ENCODE measurements at regions not wholly inside any gene's neighbourhood (a gene's known extent, or its start where the extent isn't known, plus 50 kb on each side); places are given as distances from the start of the nearest gene placed in this dataset.

DNA sequence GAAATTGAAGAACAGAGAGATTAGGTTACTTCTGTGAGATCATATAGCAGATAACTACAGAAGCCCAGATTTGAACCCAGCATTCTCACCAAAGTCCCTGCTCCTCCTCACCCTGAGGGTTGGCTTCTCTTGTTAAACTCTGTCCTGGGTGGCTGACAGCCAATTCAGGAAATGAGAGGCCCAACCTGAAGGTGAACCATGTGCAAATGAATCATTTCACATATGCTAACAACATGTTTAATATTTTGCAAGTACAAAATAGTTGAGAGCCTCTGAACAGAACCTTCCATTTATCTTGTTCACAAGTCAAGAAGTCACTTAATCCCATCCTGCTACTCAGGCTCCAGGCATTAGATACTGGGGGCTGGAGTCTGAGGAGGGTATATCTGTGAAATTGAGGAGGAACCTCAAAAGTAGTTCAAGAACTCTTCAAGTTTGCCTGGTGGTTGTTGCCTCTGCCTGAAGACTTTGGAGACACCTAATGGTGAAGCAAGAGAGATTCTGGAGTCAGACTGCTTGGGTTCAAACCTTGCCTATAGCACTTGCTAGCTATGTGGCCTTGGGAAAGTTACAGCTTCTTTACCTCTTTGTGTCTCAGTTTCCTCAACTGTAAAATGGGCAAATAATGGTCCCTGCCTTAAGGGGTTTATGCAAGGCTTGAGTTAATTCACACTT lies 564.0 kb downstream of the PSAT1 start:
- ATAC-seq (no peak), DNase-seq (no peak)
- intact Hi-C loops (cut with DNase I, micrococcal nuclease), result no loop called here

DNA sequence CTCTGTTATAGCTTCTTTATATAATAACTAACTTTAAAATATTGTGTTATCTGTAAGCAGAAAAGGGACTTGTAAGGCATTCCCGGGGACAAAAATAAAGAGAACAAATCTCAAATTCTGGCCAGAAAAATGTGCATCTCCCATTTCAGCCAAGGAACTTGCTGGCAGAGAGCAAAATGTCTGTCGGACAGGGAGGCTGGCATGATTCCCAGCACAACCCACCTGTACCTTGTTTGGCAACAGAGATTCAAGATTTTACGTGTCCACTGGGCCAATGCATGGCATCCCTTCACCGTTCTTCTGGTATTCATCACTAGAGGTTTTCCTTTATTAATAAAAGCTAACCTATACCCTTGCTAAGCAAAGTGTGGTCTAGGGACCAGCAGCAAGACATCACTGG lies 566.6 kb downstream of the PSAT1 start:
- intact Hi-C loops (cut with DNase I, micrococcal nuclease), result no loop called here
- ATAC-seq (no peak), DNase-seq (no peak)

DNA sequence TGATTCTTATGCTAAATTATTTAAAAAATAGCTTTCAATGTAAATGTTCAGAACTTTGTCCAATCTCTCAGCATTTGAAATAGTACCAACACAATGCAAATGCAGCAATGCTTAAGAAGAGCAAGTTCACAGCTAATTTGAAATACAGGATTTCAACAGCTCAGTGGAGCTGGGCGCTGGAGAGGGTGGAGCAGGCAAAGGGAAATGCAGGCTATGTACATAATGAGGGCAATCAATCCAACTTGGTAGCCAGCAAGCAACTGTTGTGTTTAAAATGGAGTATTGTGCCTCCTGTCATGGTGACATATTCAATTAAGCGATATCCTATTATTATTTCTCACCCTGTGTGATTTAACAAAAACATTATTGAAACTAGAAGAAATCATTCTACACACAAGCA lies 568.8 kb downstream of the PSAT1 start:
- ATAC-seq (no peak), DNase-seq (no peak)
- intact Hi-C loops (cut with DNase I, micrococcal nuclease), result no loop called here

DNA sequence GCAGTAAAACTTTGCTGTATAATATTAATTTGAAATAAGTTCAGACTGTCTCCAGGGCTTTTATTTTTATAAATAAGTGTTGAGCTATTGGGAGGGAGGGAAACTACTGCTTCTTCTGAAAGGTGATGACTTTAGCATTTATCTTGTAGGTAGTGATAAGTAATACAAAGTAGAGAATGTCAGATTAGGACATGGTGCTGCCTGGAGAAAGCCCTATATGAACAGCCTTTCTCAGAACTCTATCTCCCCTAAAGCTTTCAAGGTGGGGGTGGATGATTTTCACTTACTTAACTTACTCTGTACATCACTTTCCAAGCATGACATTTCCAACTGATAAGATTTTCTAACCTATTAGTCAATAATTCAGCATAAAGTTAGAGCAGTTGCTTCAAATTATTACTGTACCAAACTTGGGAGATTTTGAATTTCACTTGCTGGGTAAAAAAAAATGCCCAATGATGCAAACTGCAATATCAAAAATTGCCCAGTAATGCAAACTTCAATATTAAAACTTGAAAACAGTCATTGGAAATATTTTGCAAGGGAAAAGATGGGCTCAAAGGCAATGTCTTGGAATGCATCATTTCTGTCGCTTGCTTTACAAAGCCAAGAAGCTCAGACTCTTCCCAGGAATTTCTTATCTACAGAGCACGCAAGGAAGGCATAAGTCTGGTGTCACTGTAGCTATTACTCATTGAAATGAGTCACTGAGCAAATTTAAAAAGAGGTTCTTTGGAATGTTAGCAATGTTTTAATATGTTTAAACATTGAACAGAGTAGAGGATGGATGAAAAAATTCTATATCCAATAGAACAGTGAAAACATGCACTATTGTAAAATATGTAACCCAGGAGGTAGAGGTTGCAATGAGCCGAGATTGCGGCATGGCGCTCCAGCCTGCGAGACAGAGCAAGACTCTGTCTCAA lies 569.5 kb downstream of the PSAT1 start:
- DNase-seq, result no peak
- no peak for ATAC-seq
- intact Hi-C loops (cut with DNase I, micrococcal nuclease), result no loop called here

DNA sequence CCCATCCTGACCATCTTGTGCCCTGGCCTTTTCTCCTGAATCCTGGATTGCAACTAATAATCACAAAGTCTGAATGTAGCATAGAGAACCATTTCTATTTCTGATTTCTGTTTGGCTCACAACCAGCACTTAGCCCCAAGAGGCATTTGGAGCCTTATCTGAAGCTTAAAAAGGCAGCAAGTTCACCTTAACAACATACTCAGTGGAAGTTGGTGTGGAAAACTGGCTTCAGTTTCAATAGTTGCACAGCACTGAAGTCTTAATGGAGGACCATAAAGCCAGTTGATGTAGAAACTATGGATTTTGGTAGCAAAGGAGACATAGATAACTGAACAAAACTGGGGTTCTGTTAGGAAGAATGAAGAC lies 574.1 kb downstream of the PSAT1 start:
- ATAC-seq (no peak), DNase-seq (no peak)
- intact Hi-C loops (cut with DNase I, micrococcal nuclease), result no loop called here

DNA sequence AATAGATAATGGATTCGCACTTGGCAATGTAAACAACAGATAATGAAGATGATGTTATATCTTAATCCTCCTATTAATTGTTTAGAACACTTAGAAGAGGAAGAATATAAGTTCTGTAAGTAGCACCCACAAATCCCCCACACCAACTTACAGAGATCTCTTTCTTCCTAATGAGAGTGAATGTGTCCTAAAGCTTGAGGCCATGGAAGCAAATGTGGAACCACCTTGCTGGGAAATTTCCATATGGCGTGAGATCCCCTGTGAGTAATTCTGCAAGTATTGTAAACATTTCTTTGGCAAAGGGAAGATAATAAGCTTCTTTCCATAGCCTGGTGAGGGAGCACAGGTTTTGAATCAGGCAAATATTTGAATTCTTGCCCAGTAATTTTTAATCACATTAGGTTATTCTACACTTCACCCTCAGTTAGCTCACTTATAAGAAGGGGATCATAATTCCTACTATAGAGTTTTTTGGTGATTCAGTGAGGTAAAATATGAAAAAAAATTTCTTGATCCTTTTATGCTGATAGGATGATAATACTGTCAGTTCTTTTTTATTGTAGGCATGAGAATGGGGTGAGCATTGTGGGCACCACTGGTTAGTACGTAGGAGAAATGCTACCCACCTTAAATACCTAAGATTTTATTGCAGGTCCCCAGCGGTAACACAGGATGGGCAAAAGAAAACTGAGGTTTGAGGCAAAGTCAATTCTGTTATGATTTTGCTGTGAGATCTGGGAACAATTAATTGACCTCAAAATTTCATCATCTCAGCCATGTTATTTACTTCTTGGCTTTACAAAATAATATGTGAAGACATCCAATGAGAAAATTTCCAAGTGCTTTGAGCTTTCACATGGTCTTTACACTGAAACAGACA lies 574.8 kb downstream of the PSAT1 start:
- ATAC-seq, result no peak
- intact Hi-C loops (cut with DNase I, micrococcal nuclease), result no loop called here
- no peak for DNase-seq

DNA sequence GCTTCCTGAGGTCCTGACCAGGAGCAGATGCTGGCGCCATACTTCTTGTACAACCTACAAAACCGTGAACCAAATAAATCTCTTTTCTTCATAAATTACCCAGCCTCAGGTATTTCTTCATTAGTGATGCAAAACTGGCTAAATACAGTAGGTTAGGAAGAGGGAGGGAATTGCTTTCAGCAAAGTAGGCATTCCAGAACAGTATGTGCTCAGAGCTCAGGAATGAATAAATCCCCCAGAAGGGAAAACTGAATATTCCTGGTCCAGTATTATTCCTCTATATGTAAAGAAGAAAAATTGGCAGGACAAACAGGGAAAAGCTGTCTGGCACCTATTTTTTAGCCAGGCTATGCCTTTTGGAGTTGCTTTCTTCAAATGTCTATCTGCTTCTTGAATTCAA lies 577.1 kb downstream of the PSAT1 start:
- no peak for DNase-seq
- no peak for ATAC-seq
- intact Hi-C loops (cut with DNase I, micrococcal nuclease), result no loop called here

DNA sequence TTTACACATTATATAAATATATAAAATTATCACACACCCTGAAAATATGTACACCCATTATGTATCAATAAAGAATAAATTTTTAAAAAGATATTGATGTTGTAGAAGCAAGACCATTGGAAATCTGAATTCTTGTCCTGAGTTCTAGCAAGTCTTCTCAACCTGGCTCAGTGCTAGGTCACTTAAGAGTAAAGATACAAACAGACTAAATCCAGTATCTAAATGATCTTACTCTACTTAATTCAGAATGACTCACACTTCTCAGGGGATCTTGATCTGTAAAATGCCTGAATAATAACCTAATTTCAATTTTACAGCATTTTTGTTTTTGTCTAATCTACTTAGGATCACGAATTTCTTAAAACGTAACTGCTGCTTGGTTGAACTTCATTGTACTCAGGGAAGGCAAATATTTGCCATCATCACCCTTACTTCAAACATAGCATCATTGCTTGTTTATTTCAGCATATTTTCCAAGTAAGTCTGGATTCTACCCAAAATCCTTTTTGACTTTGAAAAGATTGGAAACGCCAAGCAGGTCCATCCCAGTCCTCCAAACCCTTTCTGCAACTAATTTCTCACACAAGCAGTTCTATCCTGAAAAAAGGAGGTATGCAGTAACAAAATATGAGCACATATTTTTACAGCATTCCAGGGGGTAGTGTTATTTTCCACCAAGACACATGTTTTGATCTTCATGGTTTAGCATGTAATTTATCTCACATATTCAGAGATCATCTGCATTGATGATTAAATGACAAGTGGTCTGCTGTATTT lies 582.6 kb downstream of the PSAT1 start:
- intact Hi-C loops (cut with DNase I, micrococcal nuclease), result no loop called here
- no peak for DNase-seq
- ATAC-seq, result no peak

DNA sequence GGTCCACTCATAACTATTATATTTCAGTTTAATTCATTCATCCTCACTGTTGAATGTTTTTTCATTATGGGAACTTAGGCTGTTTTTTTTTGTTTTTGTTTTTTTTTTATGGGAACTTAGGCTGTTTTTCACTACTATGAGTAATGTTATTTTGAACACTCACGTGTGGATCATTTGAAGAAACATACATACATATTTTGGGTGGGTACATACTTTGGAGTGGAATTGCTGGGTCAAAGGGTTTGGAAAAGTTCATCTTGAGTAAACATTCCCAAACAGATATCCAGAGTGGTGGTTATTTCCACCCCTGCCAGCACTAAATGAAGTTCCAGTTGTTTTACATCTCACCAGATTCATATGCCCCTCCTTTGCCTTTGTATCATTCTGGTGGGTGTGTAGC lies 584.4 kb downstream of the PSAT1 start:
- ATAC-seq (no peak), DNase-seq (no peak)
- intact Hi-C loops (cut with DNase I, micrococcal nuclease), result no loop called here

DNA sequence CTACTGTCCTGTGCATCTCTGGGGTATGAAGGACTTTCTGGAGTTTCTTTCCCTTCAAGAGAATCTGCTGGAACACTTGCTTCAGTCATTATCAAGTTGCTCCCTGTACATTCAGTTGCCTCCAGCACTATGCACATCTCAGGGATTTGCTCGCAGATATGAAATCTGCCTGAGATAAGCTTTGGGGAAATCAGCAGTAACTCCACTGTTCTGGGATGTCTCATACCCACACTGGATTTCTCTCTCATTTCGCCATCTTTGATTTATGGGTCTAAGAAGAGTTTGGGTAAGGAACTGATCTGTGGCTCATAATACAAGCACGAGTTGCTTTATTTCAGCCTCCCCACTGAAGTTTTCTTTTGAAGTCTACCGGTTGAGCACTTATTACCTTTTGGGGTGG lies 585.6 kb downstream of the PSAT1 start:
- ATAC-seq, result no peak

DNA sequence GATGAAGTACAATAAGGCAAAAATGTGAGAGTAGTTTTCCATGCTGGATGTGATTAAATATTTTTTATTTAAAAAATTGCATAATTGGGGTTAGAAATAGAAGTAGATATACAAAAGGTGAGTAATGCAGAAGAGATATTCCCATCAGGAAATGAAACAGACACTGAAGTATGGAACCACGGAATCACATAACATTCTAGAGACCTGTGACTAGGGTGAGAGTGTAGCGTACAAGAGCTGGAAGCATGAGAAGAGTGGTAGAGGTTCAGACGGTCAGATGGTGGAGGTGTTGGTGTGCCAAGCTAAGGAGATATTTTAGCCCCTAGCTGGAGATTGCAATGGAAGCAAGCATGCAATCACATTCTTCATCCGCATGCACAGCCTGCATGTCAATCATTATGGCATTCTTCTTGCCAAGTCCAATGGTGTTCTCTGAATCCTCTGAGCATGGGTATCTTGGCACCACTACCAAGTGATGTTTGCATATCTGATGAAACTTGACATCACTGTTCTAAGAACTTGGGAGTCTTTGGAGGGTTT lies 587.8 kb downstream of the PSAT1 start:
- ATAC-seq (no peak), DNase-seq (no peak)
- intact Hi-C loops (cut with DNase I, micrococcal nuclease), result no loop called here

More for the DNA sequence above, 585.6 kb downstream of the PSAT1 start:
- intact Hi-C loops (cut with DNase I, micrococcal nuclease), result no loop called here
- no peak for DNase-seq

DNA sequence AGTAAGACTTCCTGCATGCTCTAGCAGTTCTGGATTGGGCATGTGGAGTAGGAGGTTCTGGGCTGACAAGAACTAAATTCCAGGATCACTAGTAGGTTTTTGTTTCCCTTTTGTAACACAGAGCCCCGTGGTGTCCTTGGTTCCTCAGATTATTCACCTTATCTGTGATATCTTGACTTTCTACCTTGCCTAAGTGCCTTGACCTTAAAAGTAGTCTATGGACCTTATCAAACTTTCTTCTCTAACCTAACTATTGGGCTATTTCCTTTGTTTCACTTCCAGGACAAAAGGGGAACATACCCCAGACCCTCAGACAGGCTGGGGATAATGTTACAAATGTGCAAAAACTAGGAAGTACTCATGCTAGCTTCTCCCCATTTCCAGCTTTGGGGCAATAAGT lies 595.3 kb downstream of the PSAT1 start:
- intact Hi-C loops (cut with DNase I, micrococcal nuclease), result no loop called here
- ATAC-seq, result no peak
- no peak for DNase-seq

DNA sequence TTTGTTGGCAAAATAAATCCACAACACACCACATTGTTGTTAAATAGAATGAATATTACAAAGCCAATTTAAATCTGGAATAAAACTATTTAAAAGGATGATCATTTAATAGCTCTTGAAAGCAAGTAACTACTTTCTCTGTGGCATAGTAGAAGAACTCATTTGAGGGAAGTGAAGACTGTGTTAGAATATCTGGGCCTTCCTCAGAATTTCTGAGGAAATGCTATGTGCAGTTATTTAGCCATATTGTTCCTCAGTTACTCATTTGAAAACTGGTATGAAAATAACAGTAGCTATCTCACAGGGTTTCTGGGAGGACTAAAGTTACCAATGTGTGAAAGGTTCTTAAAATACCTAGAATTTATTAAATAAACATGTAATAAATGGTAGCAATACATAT lies 595.8 kb downstream of the PSAT1 start:
- no peak for DNase-seq
- intact Hi-C loops (cut with DNase I, micrococcal nuclease), result no loop called here
- no peak for ATAC-seq

DNA sequence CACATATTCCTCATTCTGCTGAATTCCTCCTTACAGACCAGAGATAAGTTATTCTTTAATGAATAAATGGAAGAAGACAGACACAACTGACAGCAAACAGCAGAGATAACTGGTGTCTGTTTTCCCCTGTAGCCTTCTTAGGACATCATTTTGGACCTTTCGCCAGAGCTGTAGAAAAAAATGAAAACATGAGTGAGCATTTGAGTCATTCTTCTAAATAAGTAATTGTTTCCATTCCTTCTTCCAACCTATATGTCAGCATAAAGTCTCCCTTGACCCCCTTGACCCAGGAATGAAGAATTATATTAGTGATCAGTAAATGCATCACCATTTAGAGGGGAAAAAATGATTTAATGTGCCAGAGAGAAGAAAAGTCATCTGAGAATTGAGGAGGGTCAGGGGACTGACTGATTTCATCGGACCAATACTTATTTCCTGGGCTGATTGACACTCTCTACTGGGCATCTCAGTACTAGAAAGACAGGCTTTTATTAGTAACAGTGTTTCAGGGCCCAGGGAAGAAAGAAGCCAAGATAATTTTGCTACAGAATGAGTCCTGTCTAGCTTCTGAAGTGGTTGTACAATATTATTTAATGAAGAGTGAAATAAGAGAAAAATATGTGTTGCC lies 597.0 kb downstream of the PSAT1 start:
- no peak for DNase-seq
- ATAC-seq, result no peak
- intact Hi-C loops (cut with DNase I, micrococcal nuclease), result no loop called here

DNA sequence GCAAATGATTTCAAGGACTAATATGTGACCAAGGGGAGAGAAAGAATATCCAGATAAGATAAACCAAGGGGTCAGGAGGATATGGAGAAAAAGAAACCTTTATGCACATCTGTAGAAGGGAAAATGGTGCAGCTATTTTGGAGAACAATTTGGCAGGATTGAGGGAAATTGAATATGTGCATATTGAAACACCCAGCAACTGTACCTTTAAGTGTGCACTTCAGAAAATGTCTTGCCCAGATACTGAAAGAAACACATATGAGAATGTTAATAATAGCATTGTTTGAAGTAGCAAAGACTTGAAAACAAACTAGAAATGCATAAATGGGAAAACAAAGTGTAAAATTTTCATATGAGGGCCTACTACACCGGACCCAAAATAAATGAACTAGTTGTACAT lies 599.6 kb downstream of the PSAT1 start:
- no peak for ATAC-seq
- intact Hi-C loops (cut with DNase I, micrococcal nuclease), result no loop called here
- no peak for DNase-seq

DNA sequence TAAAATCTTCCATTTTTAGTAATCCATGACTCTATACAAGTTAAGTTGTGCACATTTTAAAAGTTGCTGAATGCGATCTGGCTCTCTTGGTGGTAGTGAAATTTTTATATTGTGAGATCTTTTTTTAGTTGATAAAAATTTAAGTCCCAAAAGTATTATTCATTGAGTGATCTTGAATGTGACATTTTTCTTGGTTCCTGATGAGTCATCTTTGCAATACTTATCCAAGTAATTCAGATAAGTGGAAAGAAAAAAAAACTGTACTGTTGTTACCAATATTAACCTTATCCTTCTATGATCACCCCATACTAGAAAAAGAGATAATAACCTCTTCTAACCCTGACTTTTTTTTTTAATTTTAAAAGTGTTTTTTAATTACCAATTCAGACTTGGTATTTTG lies 601.3 kb downstream of the PSAT1 start:
- DNase-seq (no peak), ATAC-seq (no peak)
- intact Hi-C loops (cut with DNase I, micrococcal nuclease), result no loop called here

DNA sequence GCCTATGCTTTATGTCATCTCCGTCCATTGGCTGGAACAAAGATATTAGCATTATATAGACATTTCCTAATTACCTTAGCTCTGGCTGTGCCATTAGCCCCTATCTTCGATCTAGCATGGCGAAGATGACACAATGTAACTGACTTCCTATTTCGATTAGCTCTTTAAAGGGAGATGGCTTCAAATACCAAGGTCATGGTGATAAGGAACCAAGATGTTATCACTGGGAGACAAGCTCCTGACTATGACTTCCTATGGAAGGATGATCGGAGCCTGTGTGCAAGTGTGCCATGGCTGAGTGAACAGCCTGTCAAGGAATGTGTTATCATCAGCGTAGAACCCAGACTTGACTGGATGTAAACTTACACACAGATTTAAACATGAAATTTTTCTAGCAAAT lies 602.1 kb downstream of the PSAT1 start:
- intact Hi-C loops (cut with DNase I, micrococcal nuclease), result no loop called here
- no peak for DNase-seq
- ATAC-seq, result no peak

DNA sequence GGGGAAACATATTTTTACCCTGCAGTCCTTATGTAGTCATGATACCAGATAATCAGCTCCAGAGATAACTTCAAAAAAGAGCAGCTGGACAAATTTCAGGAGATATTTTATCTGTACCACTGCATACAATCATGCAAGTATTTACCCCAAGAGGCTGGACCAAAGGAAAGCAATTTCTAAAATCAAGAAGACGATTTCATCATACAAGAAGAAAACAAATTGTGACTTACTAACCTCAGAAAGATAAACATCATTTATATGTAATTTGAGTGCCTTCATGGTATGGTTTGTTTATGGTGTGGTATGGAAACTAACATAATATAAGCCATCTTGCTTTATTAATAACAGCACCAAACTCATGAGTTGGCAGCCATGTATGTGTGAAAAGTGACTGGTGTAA lies 603.6 kb downstream of the PSAT1 start:
- intact Hi-C loops (cut with DNase I, micrococcal nuclease), result no loop called here

More for the DNA sequence above, 603.6 kb downstream of the PSAT1 start:
- no peak for ATAC-seq
- DNase-seq, result no peak

Measured in left colon (tissue), 2 donors.